Activated T-cell treated with anti-CD3 and anti-CD28 coated beads, Interleukin-2, amount 50 U/mL, for 4 hours (primary cell): ENCODE measurements at regions not wholly inside any gene's neighbourhood (a gene's known extent, or its start where the extent isn't known, plus 50 kb on each side); places are given as distances from the start of the nearest gene placed in this dataset.
"Not testable (repeated sequence)": the region's sequence is repeated elsewhere in the genome, so short reads cannot be mapped to it uniquely, and the experiment has no call there.

Source experiments
- ATAC-seq, 2 donors: fragments of 200-7000 bp; cut with Tn5 transposase; one replicate each; pipeline ENCODE4 v1.10.0; 2021
- DNase-seq: peaks from one replicate; pipeline ENCODE4 v3.0.0-alpha.2; 2020
- H3K27me3 Mint-ChIP-seq: one replicate; pipeline ENCODE4 v1.8.0; 2021; ENCODE audit warnings: low read depth, mixed read lengths
- H3K36me3 Mint-ChIP-seq: one replicate; pipeline ENCODE4 v1.8.0; 2022; ENCODE audit warnings: mixed read lengths; ENCODE audit not compliant: insufficient read depth
- H3K4me1 Mint-ChIP-seq: one replicate; pipeline ENCODE4 v1.8.0; 2021; ENCODE audit warnings: low read depth, mixed read lengths
- H3K4me3 Mint-ChIP-seq: one replicate; pipeline ENCODE4 v1.8.0; 2021; ENCODE audit warnings: mild to moderate bottlenecking, moderate library complexity, mixed read lengths
- H3K9me3 Mint-ChIP-seq: one replicate; pipeline ENCODE4 v1.8.0; 2021; ENCODE audit warnings: mixed read lengths

DNA sequence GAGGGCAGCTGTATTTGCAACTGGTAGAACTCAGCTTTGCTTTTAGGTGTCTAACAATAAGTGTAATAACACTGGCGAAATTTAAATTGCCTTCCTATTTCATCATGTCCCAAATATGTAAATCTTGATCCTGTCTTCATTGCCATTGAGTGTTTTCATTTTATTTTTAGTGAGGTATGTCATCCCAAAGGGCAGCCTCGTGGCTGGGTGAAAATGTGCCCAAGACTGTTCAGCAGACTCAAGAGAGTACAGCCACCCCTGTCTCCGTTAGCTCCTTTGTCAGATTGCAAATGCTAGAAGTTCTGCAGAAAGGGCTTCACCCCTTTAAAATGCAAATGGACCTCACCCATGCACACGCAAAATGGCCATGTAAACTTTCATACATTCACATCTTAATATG is 278.8 kb downstream of the RND3 start:
- no peaks in the 10 kb centered on the region for H3K27me3 Mint-ChIP-seq
- no peaks in the 10 kb centered on the region for H3K36me3 Mint-ChIP-seq
- ATAC-seq, result no peak
- H3K4me3 Mint-ChIP-seq, result no peak overlapping the region
- no peak for DNase-seq
- H3K4me1 Mint-ChIP-seq, result no peaks in the 10 kb centered on the region
- H3K9me3 Mint-ChIP-seq, result no peaks in the 10 kb centered on the region

DNA sequence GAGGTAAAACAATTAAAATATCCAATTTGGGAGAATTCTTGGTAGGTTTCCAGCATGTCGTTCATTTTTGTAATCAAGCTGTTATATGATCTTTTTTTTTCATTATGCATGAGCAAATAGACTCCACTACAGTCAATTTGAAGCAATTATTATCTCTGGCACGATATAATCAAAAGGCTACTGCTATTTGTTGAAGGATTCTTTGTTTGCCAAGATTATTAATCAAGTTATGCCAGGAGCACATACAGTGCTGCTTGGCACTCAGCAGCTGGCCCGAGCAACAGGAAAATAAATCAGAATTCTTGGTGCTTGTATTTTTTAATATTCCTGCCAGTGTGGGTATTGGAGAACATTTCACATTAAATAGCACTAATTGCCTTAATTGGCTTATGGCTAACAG is 279.5 kb downstream of the RND3 start:
- H3K4me3 Mint-ChIP-seq, result no peak overlapping the region

DNA sequence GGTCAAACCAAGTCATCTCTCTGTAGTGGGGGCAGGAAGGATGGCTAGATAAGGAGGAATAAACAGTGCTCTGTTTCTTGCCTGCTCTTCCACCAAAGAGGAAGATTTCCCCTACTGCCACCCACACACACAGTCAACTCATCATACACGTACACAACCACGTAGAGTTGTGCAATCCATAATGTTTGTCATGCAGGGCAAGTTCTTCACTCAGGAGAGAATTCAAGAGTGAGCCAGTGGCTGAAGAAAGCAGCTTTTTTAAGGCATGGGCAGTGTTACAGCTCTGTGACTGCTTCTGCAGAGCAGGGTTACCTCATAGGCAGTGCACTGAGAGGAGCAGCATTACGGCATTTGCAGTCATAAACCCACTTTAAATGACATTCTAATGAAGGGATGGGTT is 283.0 kb downstream of the RND3 start:
- Mint-ChIP-seq H3K9me3 (no peaks in the 10 kb centered on the region), H3K4me1 (no peaks in the 10 kb centered on the region), H3K4me3 (no peak overlapping the region), H3K27me3 (no peaks in the 10 kb centered on the region), H3K36me3 (no peaks in the 10 kb centered on the region)
- no peak for DNase-seq
- ATAC-seq, result no peak

More for the DNA sequence above, 279.5 kb downstream of the RND3 start:
- ATAC-seq (no peak), DNase-seq (no peak)
- Mint-ChIP-seq H3K27me3 (no peaks in the 10 kb centered on the region), H3K36me3 (no peaks in the 10 kb centered on the region), H3K4me1 (no peaks in the 10 kb centered on the region), H3K9me3 (no peaks in the 10 kb centered on the region)

DNA sequence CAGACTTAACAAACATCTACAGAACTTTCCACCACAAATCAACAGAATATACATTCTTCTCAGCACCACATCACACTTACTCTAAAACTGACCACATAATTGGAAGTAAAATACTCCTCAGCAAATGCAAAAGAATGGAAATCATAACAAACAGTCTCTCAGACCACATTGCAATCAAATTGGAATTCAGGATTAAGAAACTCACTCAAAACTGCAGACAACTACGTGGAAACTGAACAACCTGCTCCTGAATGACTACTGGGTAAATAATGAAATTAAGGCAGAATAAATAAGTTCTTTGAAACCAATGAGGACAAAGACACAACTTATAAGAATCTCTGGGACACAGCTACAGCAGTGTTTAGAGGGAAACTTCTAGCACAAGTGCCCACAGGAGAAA is 292.7 kb downstream of the RND3 start:
- not testable (repeated sequence) for H3K36me3 Mint-ChIP-seq, H3K4me1 Mint-ChIP-seq, H3K4me3 Mint-ChIP-seq

DNA sequence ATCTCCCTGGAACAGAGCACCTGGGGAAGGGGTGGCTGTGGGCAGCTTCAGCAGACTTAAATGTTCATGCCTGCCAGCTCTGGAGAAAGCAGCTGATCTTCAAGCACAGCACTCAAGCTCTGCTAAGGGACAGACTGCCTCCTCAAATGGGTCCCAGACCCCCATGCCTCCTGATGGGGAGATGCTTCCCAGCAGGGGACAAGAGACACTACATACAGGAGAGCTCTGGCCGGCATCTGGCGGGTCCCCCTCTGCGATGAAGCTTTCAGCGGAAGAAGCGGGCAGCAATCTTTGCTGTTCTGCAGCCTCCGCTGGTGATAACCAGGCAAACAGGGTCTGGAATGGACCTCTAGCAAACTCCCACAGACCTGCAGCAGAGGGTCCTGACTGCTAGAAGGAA is 294.8 kb downstream of the RND3 start:
- Mint-ChIP-seq H3K9me3 (no peaks in the 10 kb centered on the region), H3K4me1 (no peaks in the 10 kb centered on the region), H3K27me3 (no peaks in the 10 kb centered on the region), H3K4me3 (no peak overlapping the region), H3K36me3 (no peaks in the 10 kb centered on the region)
- ATAC-seq (no peak), DNase-seq (no peak)

More for the DNA sequence above, 292.7 kb downstream of the RND3 start:
- ATAC-seq, H3K27me3 Mint-ChIP-seq, H3K9me3 Mint-ChIP-seq, DNase-seq: not testable (repeated sequence)

DNA sequence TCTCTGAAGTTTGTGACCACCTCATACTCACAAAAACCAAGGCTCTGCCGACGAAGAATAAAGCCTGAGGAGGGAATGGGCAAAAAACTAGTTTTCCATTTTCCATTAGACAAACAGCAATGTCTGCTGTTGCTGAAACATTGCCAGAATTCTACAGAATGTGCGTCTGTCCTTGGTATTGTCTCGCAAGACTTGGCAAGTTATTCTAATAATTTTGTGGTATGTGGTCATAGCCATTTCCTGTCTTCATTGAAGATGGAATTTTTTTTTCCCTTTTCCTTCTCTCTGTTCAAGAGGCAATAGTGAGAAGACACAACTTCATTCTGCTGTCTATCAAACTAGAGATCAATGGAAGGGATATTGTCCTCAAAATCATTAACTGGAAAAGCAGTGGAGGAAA is 296.1 kb downstream of the RND3 start:
- no peak for DNase-seq
- no peak overlapping the region for H3K4me3 Mint-ChIP-seq
- H3K4me1 Mint-ChIP-seq, result no peaks in the 10 kb centered on the region
- ATAC-seq, result no peak
- H3K27me3 Mint-ChIP-seq, result no peaks in the 10 kb centered on the region
- no peaks in the 10 kb centered on the region for H3K9me3 Mint-ChIP-seq
- no peaks in the 10 kb centered on the region for H3K36me3 Mint-ChIP-seq

DNA sequence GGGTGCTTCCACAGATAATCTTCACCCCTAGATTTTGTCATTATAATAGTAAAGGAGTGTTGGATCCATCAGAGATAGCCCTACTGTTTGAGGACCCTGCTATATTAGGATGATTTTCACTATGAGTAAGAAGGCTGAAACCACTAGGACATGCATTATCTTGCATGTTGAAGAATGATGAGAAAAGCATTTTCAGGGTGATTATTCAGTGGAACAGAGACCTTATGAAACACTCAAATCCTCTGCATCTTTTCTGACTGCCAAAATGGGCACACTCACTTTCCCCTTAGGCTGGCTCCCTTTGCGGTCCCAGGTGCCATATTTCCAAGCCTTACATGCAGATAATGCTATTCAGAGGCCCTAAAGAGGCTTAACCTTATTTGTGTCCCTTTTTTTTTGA is 296.9 kb downstream of the RND3 start:
- DNase-seq, result no peak
- no peaks in the 10 kb centered on the region for H3K27me3 Mint-ChIP-seq
- H3K4me1 Mint-ChIP-seq, result no peaks in the 10 kb centered on the region
- H3K4me3 Mint-ChIP-seq, result no peak overlapping the region
- no peaks in the 10 kb centered on the region for H3K9me3 Mint-ChIP-seq
- ATAC-seq, result no peak
- no peaks in the 10 kb centered on the region for H3K36me3 Mint-ChIP-seq

DNA sequence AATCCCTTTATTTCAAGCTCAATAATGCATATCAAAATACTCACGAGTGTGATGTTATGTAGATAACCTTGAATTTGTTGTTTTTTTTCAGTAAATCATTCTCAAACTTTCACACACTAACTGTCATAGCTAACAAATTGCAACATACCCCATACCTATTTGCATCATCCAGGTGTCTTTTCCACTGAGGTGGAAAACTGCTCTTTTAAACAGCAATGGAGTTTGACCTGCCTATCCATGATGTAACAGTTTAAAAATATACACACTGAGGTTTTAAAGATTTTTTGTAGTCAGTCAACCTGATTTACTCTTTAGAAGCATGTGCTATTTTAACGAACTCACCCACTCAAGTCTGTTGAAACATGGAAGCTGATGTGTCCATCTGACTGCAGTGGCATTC is 298.7 kb downstream of the RND3 start:
- Mint-ChIP-seq H3K4me1 (no peaks in the 10 kb centered on the region), H3K4me3 (no peak overlapping the region), H3K9me3 (no peaks in the 10 kb centered on the region), H3K27me3 (no peaks in the 10 kb centered on the region), H3K36me3 (no peaks in the 10 kb centered on the region)
- no peak for ATAC-seq
- no peak for DNase-seq

GRCh38 chr2:150188177-150188576 is 299.3 kb downstream of the RND3 start:
- H3K36me3 Mint-ChIP-seq, result no peaks in the 10 kb centered on the region
- H3K4me1 Mint-ChIP-seq, result no peaks in the 10 kb centered on the region
- ATAC-seq (no peak), DNase-seq (no peak)
- H3K27me3 Mint-ChIP-seq, result no peaks in the 10 kb centered on the region
- H3K4me3 Mint-ChIP-seq, result no peak overlapping the region
- no peaks in the 10 kb centered on the region for H3K9me3 Mint-ChIP-seq

DNA sequence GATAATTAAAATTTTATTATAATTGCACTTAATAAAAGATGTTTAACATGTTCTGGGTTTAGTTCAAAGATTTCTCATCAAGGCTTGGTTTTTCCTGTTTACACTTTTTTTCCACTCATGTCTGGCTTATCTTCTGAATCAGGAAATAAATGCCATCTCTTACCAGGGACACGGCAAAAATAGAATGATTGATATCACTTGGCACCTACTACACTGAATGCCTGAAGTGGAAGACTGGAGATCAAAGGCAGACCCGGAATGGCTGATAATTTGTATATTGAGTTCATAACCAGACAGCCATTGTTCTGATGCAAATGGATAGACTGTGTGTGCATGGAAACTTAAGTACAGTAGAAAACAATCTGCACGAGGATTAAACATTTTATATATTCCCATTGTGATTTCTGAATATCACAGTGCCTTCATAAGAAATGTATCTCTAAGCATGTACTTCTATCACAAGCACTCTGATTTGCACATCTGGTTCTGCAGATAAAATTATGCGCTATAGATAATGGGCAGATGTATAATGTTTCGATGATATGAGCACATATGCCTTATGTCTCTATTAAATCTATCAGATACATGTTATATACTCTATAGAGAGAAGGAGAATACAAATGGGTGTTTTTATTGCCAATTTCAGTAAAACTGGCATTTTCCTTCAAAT is 304.8 kb downstream of the RND3 start:
- peaks cover 7% of the 10 kb centered on the region for H3K9me3 Mint-ChIP-seq
- DNase-seq, result no peak
- no peaks in the 10 kb centered on the region for H3K36me3 Mint-ChIP-seq
- no peaks in the 10 kb centered on the region for H3K27me3 Mint-ChIP-seq
- ATAC-seq, result no peak
- no peaks in the 10 kb centered on the region for H3K4me1 Mint-ChIP-seq
- H3K4me3 Mint-ChIP-seq, result no peak overlapping the region

GRCh38 chr2:150178591-150178990 is 308.9 kb downstream of the RND3 start:
- no peak overlapping the region for H3K4me3 Mint-ChIP-seq
- no peaks in the 10 kb centered on the region for H3K4me1 Mint-ChIP-seq
- peaks cover 7% of the 10 kb centered on the region for H3K9me3 Mint-ChIP-seq
- ATAC-seq, result no peak
- H3K27me3 Mint-ChIP-seq, result no peaks in the 10 kb centered on the region
- no peak for DNase-seq
- H3K36me3 Mint-ChIP-seq, result no peaks in the 10 kb centered on the region

GRCh38 chr2:150174971-150175421 is 312.5 kb downstream of the RND3 start:
- no peaks in the 10 kb centered on the region for H3K9me3 Mint-ChIP-seq
- no peaks in the 10 kb centered on the region for H3K4me1 Mint-ChIP-seq
- no peaks in the 10 kb centered on the region for H3K27me3 Mint-ChIP-seq
- DNase-seq, result no peak
- ATAC-seq, result no peak
- H3K4me3 Mint-ChIP-seq, result no peak overlapping the region
- H3K36me3 Mint-ChIP-seq, result no peaks in the 10 kb centered on the region

DNA sequence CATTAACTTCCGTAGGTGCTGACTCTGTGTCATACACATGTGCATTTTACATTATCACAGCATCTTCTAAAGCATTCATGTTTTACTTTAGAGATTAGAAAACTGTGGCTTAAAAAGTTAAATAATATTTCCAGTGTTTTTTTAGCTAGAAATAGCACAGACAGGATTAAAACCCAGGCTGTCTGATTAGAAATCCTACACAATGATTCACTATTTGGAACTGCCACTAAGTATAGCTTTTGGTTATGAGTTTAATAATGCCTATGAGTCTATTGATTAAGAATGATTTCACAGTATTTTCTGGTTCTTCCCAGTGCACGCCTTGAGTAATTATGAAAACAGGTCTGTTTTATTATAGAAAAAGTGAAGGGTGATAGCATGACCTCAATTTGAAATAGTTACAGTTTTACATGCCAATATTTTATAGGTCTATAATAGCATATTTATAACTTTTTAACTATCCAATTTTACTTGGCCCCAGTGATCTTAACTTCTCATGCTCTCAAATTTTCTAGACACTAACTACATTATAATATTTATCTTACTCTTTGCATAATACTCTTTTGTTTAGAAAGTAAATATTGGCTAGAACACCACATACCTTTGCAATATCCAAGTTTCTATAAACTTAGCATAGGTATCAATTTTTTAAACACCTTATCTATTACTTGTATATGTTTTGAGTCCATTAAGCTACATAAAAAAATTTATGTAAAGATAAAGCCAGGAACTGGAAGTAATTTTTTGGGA is 313.2 kb downstream of the RND3 start:
- no peak for DNase-seq
- H3K4me3 Mint-ChIP-seq, result no peak overlapping the region
- ATAC-seq, result no peak
- H3K4me1 Mint-ChIP-seq, result no peaks in the 10 kb centered on the region
- H3K27me3 Mint-ChIP-seq, result no peaks in the 10 kb centered on the region
- H3K9me3 Mint-ChIP-seq, result no peaks in the 10 kb centered on the region
- no peaks in the 10 kb centered on the region for H3K36me3 Mint-ChIP-seq

DNA sequence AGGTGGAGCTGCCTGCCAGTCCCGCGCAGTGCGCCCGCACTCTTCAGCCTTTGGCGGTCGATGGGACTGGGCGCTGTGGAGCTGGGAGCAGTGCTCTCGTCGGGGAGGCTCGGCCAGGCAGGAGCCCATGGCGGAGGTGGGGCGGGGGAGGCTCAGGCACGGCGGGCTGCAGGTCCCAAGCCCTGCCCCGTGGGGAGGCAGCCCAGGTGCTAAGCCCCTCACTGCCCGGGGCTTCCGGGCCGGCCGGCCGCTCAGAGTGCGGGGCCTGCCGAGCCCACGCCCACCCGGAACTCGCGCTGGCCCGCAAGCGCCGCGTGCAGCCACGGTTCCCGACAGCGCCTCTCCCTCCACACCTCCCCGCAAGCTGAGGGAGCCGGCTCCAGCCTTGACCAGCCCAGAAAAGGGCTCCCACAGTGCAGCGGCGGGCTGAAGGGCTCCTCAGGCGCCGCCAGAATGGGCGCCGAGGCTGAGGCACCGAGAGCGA is 316.4 kb downstream of the RND3 start:
- no peaks in the 10 kb centered on the region for H3K4me1 Mint-ChIP-seq
- H3K36me3 Mint-ChIP-seq, result no peaks in the 10 kb centered on the region

DNA sequence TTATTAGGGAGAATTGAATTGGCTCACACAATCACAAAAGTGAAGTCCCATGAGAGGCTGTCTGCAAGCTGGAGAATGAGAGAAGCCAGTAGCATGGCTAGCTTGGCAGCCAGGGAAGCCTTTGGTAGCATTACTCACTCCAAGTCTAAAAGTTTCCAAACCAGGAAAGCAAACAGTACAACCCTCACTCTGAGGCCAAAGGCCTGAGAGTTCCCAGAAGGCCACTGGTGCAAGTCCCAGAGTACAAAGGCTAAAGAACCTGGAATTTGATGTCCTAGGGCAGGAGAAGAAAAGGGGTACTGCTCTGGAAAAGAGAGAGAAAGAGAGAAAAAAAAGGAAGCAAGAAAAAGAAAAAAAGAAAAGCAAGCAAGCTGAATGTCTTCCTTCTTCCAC is 318.2 kb downstream of the RND3 start:
- Mint-ChIP-seq H3K4me3 (no peak overlapping the region), H3K4me1 (no peaks in the 10 kb centered on the region), H3K27me3 (no peaks in the 10 kb centered on the region), H3K36me3 (no peaks in the 10 kb centered on the region), H3K9me3 (no peaks in the 10 kb centered on the region)
- no peak for DNase-seq
- ATAC-seq, result no peak

More for the DNA sequence above, 316.4 kb downstream of the RND3 start:
- no peak for DNase-seq
- no peak for ATAC-seq
- no peaks in the 10 kb centered on the region for H3K27me3 Mint-ChIP-seq
- H3K4me3 Mint-ChIP-seq, result no peak overlapping the region
- no peaks in the 10 kb centered on the region for H3K9me3 Mint-ChIP-seq
